ENCODE measurements at regions not wholly inside any gene's neighbourhood (a gene's known extent, or its start where the extent isn't known, plus 50 kb on each side); places are given as distances from the start of the nearest gene placed in this dataset.

DNA sequence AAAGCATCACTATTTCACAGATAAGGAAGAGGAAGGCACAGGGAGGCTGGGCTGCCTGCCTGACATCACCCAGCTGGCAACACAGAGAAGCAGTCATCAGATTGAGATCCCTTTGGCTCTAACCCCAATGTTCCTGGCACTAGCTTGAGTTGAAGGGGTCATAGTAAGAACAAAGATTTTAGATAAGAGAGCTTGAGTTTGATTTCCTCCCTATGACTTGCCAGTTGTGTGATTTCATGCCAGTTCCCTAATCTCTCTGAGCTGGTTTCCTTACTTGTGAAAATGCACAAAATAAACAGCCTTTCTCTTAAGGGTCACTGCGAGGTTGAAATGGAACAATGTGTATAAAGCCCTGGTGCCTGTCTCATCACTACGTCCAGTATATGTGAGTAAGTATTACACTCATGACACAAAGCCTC lies 475.4 kb upstream of the HS3ST1 start:
- H3K27ac ChIP-seq: no peak overlapping the region

DNA sequence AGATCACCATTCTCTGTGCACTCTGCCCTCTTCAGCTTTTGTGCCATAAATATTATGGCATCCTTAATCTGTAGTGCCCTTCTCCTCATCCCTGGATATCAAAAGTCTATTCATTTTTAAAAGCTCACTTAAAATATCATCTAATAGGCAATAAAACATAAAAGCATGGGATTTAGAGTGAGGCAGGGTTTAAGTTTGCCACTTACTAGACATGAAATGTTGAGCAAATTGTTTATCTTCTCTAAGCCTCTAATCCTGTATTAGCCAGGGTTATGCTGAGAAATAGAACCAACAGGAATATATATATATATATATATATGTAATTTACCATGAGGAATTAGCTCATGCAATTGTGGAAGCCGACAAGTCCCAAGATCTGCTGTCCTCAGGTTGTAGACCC lies 472.4 kb upstream of the HS3ST1 start:
- TF ChIP-seq, protein P1, sequence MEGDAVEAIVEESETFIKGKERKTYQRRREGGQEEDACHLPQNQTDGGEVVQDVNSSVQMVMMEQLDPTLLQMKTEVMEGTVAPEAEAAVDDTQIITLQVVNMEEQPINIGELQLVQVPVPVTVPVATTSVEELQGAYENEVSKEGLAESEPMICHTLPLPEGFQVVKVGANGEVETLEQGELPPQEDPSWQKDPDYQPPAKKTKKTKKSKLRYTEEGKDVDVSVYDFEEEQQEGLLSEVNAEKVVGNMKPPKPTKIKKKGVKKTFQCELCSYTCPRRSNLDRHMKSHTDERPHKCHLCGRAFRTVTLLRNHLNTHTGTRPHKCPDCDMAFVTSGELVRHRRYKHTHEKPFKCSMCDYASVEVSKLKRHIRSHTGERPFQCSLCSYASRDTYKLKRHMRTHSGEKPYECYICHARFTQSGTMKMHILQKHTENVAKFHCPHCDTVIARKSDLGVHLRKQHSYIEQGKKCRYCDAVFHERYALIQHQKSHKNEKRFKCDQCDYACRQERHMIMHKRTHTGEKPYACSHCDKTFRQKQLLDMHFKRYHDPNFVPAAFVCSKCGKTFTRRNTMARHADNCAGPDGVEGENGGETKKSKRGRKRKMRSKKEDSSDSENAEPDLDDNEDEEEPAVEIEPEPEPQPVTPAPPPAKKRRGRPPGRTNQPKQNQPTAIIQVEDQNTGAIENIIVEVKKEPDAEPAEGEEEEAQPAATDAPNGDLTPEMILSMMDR (IDR thresholded peaks at IDR 0.05): no peak
- no peak for TF ChIP-seq ZFX (IDR thresholded peaks at IDR 0.05; ENCODE audit: borderline replicate concordance)
- H3K27ac ChIP-seq: no peak overlapping the region

More for the DNA sequence above, 475.4 kb upstream of the HS3ST1 start:
- TF ChIP-seq, protein P1 (IDR thresholded peaks at IDR 0.05): no peak
- TF ChIP-seq ZFX (IDR thresholded peaks at IDR 0.05; ENCODE audit: borderline replicate concordance): no peak

DNA sequence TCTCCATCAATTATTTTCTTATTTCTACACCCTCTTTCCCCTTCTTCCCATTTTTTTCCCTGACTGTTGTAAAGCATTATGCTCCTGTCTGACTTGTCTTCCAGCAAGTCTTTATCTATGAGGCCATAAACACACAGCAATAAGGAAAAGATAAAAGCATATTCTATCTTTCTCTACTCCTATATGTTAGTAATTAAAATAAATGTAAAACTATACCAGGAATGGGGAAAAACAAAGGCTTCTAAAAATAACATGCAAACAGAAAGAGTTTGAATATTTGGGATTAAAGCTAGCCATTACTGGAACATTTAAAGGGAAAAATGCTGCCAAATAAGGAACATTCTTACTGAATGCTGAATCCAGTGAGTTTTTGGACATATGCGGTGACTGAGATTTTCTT lies 471.7 kb upstream of the HS3ST1 start:
- TF ChIP-seq, protein P1 (IDR thresholded peaks at IDR 0.05): no peak
- TF ChIP-seq ZFX (IDR thresholded peaks at IDR 0.05; ENCODE audit: borderline replicate concordance): no peak
- no peak overlapping the region for H3K27ac ChIP-seq

DNA sequence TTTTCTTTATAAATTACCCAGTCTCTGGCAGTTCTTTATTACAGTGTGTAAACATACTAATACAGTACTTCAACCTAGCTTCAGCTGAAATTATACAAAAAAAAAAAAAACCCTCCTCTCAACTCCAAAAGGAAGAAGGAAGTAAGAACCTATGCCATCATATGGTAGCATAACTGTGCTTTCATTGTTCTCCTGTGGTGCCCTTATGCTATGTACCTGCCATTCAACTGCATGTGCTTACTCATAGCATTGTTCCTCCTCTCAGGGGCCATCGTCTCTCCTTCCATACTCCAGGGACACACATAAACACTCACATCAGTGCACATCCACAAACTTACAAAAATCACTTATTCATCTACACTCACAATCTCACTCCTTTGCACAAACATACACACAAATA lies 470.1 kb upstream of the HS3ST1 start:
- TF ChIP-seq, protein P1 (IDR thresholded peaks at IDR 0.05): no peak
- no peak for TF ChIP-seq ZFX (IDR thresholded peaks at IDR 0.05; ENCODE audit: borderline replicate concordance)
- no peak overlapping the region for H3K27ac ChIP-seq

DNA sequence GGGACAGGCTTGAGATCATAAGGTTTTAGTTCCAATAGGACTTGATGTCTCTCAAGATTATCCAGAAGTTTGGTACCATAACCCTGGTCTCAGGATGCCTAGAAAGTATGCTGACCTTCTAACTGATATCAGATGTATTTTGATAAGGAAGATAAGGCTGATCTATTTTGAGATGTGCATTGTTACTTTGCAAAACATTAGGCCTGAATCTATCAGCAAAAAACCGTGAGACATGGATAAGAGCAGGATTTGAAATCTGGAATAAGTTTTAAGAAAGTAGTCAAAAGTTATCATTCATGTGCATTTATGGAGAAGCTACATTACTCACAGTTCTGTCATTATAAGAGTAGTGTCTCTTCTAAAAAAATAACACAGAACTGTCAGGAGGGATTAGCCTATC lies 467.1 kb upstream of the HS3ST1 start:
- H3K27ac ChIP-seq: no peak overlapping the region
- no peak for TF ChIP-seq ZFX (IDR thresholded peaks at IDR 0.05; ENCODE audit: borderline replicate concordance)
- TF ChIP-seq, protein P1 (IDR thresholded peaks at IDR 0.05): no peak

DNA sequence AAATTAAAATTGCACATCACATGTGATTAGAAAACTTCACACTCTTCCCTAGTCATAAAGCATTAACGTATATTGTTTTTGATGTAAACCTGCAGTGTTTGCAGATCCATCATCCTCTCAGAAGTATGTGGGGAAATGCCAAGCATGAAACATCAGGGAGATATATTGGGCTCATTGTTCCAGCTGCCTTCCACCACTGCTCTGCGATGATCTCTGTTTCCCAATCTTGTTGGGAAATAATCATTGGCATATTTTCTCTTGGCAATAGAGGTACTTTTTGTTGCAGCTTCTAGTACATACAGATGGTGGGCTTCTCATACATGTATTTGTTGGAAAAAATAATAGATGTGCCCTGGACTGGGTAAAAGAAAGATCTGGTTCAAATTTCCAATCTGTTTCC lies 466.3 kb upstream of the HS3ST1 start:
- H3K27ac ChIP-seq: no peak overlapping the region
- TF ChIP-seq ZFX (IDR thresholded peaks at IDR 0.05; ENCODE audit: borderline replicate concordance): no peak
- TF ChIP-seq, protein P1 (IDR thresholded peaks at IDR 0.05): no peak

DNA sequence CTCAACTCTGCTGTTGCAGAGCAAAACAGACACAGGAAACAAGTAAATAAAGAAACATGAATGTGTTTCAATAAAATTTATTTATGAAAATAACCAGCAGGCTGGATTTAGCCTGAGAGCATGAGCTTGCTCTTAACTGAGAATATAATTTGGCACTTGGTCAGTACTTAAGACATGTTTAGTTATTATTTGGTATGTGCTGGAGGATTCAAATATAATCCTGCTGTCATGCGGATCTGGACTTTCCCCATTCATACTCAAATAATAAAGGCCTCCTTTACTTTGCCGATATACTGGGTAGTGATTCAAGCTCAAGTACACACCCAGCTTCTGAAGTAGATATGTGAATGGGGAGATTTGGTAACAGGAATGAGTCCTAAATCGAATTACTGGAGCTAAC lies 465.5 kb upstream of the HS3ST1 start:
- TF ChIP-seq ZFX (IDR thresholded peaks at IDR 0.05; ENCODE audit: borderline replicate concordance): no peak
- TF ChIP-seq, protein P1 (IDR thresholded peaks at IDR 0.05): no peak

More for the DNA sequence above, 465.5 kb upstream of the HS3ST1 start:
- no peak overlapping the region for H3K27ac ChIP-seq
